MG63 (cell line): ENCODE measurements at regions not wholly inside any gene's neighbourhood (a gene's known extent, or its start where the extent isn't known, plus 50 kb on each side); places are given as distances from the start of the nearest gene placed in this dataset.
"Not testable (repeated sequence)": the region's sequence is repeated elsewhere in the genome, so short reads cannot be mapped to it uniquely, and the experiment has no call there.

Experiments used
- DNase-seq: peaks from one replicate; pipeline ENCODE4 v3.0.0-alpha.2; 2020
- H3K27me3 ChIP-seq: fragments of 250-450 bp; sonication (Bioruptor Pico); 2 replicates; pipeline ENCODE4 v1.5.1; 2020; ENCODE audit warnings: mild to moderate bottlenecking, moderate library complexity
- H3K36me3 ChIP-seq: fragments of 250-450 bp; sonication (Bioruptor Pico); 2 replicates; pipeline ENCODE4 v1.5.1; 2020; ENCODE audit warnings: mild to moderate bottlenecking, moderate library complexity
- H3K4me3 ChIP-seq: fragments of 250-450 bp; sonication (Bioruptor Pico); 2 replicates; pipeline ENCODE4 v1.5.1; 2020; ENCODE audit warnings: mild to moderate bottlenecking, moderate library complexity
- H3K9me3 ChIP-seq: fragments of 250-450 bp; sonication (Bioruptor Pico); 2 replicates; pipeline ENCODE4 v1.5.1; 2020; ENCODE audit warnings: mild to moderate bottlenecking, moderate library complexity

- H3K27me3 ChIP-seq = no peaks in the 10 kb centered on the region
- no peak for DNase-seq
- H3K9me3 ChIP-seq = no peaks in the 10 kb centered on the region
- no peaks in the 10 kb centered on the region for H3K36me3 ChIP-seq
- H3K4me3 ChIP-seq = no peak overlapping the region
Measured at GRCh38 chr4:147117431-147117830, 171.8 kb upstream of the TTC29 start.

GRCh38 chr4:147118528-147118927 lies 172.9 kb upstream of the TTC29 start:
- H3K36me3 ChIP-seq = no peaks in the 10 kb centered on the region
- DNase-seq = no peak
- no peak overlapping the region for H3K4me3 ChIP-seq
- H3K27me3 ChIP-seq = no peaks in the 10 kb centered on the region
- H3K9me3 ChIP-seq = no peaks in the 10 kb centered on the region

- H3K4me3 ChIP-seq = no peak overlapping the region
- H3K36me3 ChIP-seq = no peaks in the 10 kb centered on the region
- no peaks in the 10 kb centered on the region for H3K9me3 ChIP-seq
- no peaks in the 10 kb centered on the region for H3K27me3 ChIP-seq
- no peak for DNase-seq
Measured at GRCh38 chr4:147122685-147123084, 177.0 kb upstream of the TTC29 start.

- Histone ChIP-seq H3K27me3 (no peaks in the 10 kb centered on the region), H3K36me3 (no peaks in the 10 kb centered on the region), H3K9me3 (no peaks in the 10 kb centered on the region), H3K4me3 (no peak overlapping the region)
- no peak for DNase-seq
Measured at GRCh38 chr4:147123146-147123545, 177.5 kb upstream of the TTC29 start.

GRCh38 chr4:147128787-147129186 lies 183.1 kb upstream of the TTC29 start:
- Histone ChIP-seq H3K36me3 (no peaks in the 10 kb centered on the region), H3K4me3 (no peak overlapping the region), H3K27me3 (no peaks in the 10 kb centered on the region), H3K9me3 (no peaks in the 10 kb centered on the region)
- DNase-seq = no peak

GRCh38 chr4:147129687-147130086 lies 184.0 kb upstream of the TTC29 start:
- Histone ChIP-seq H3K27me3 (no peaks in the 10 kb centered on the region), H3K9me3 (no peaks in the 10 kb centered on the region), H3K36me3 (no peaks in the 10 kb centered on the region), H3K4me3 (no peak overlapping the region)
- DNase-seq = no peak

GRCh38 chr4:147134536-147135210 lies 189.0 kb upstream of the TTC29 start:
- Histone ChIP-seq H3K9me3 (no peaks in the 10 kb centered on the region), H3K4me3 (no peak overlapping the region), H3K36me3 (no peaks in the 10 kb centered on the region), H3K27me3 (no peaks in the 10 kb centered on the region)
- DNase-seq = no peak

- H3K4me3 ChIP-seq = no peak overlapping the region
- H3K36me3 ChIP-seq = no peaks in the 10 kb centered on the region
- no peaks in the 10 kb centered on the region for H3K27me3 ChIP-seq
- no peaks in the 10 kb centered on the region for H3K9me3 ChIP-seq
- DNase-seq = no peak
Measured at GRCh38 chr4:147136310-147136709, 190.6 kb upstream of the TTC29 start.

GRCh38 chr4:147136751-147137150 lies 191.1 kb upstream of the TTC29 start:
- Histone ChIP-seq H3K9me3 (no peaks in the 10 kb centered on the region), H3K36me3 (no peaks in the 10 kb centered on the region), H3K27me3 (no peaks in the 10 kb centered on the region), H3K4me3 (no peak overlapping the region)
- DNase-seq = no peak

- Histone ChIP-seq H3K4me3 (no peak overlapping the region), H3K27me3 (no peaks in the 10 kb centered on the region), H3K9me3 (no peaks in the 10 kb centered on the region), H3K36me3 (no peaks in the 10 kb centered on the region)
- DNase-seq = no peak
Measured at GRCh38 chr4:147137280-147137679, 191.6 kb upstream of the TTC29 start.

GRCh38 chr4:147138171-147138570 lies 192.5 kb upstream of the TTC29 start:
- H3K36me3 ChIP-seq = no peaks in the 10 kb centered on the region
- no peak for DNase-seq
- H3K9me3 ChIP-seq = no peaks in the 10 kb centered on the region
- H3K4me3 ChIP-seq = no peak overlapping the region
- H3K27me3 ChIP-seq = no peaks in the 10 kb centered on the region

- DNase-seq = no peak
- Histone ChIP-seq H3K4me3 (no peak overlapping the region), H3K36me3 (no peaks in the 10 kb centered on the region), H3K9me3 (no peaks in the 10 kb centered on the region), H3K27me3 (no peaks in the 10 kb centered on the region)
Measured at GRCh38 chr4:147139455-147140198, 194.0 kb upstream of the TTC29 start.

- Histone ChIP-seq H3K4me3 (no peak overlapping the region), H3K27me3 (no peaks in the 10 kb centered on the region), H3K9me3 (no peaks in the 10 kb centered on the region), H3K36me3 (no peaks in the 10 kb centered on the region)
- no peak for DNase-seq
Measured at GRCh38 chr4:147151763-147152162, 206.1 kb upstream of the TTC29 start.

- Histone ChIP-seq H3K27me3 (no peaks in the 10 kb centered on the region), H3K36me3 (no peaks in the 10 kb centered on the region), H3K4me3 (peak overlapping the region; percentile 38), H3K9me3 (no peaks in the 10 kb centered on the region)
- peak; percentile 16 for DNase-seq
Measured at GRCh38 chr4:147157860-147158701, 212.4 kb upstream of the TTC29 start.

GRCh38 chr4:147160908-147161513 lies 215.3 kb upstream of the TTC29 start:
- Histone ChIP-seq H3K4me3 (no peak overlapping the region), H3K27me3 (no peaks in the 10 kb centered on the region), H3K36me3 (no peaks in the 10 kb centered on the region), H3K9me3 (no peaks in the 10 kb centered on the region)
- no peak for DNase-seq

GRCh38 chr4:147163311-147163710 lies 217.6 kb upstream of the TTC29 start:
- no peaks in the 10 kb centered on the region for H3K9me3 ChIP-seq
- no peak for DNase-seq
- no peak overlapping the region for H3K4me3 ChIP-seq
- no peaks in the 10 kb centered on the region for H3K36me3 ChIP-seq
- no peaks in the 10 kb centered on the region for H3K27me3 ChIP-seq

GRCh38 chr4:147168200-147168599 lies 222.5 kb upstream of the TTC29 start:
- H3K9me3 ChIP-seq, H3K27me3 ChIP-seq, H3K36me3 ChIP-seq, DNase-seq, H3K4me3 ChIP-seq: not testable (repeated sequence)
